Naive thymus-derived CD4-positive, alpha-beta T cell (primary cell): ENCODE measurements at regions not wholly inside any gene's neighbourhood (a gene's known extent, or its start where the extent isn't known, plus 50 kb on each side); places are given as distances from the start of the nearest gene placed in this dataset.

Source experiments
- ATAC-seq: fragments of 150-1000 bp; cut with Tn5 transposase; 2 replicates; pipeline ENCODE4 v1.10.0; 2021; ENCODE audit warnings: mild to moderate bottlenecking, moderate library complexity
- CTCF ChIA-PET: fragments of 350-600 bp; sonication (Branson Sonifier 250); formaldehyde crosslinking; loops from one replicate; lab custom pipeline; 2021; ENCODE audit warnings: antibody characterized with exemption; lab: Charles Lee
- POLR2A ChIA-PET: fragments of 350-600 bp; sonication (Branson Sonifier 250); formaldehyde crosslinking; loops from one replicate; lab custom pipeline; 2021; ENCODE audit warnings: antibody characterized with exemption, inconsistent platforms; lab: Charles Lee
- DNase-seq, 9 donors: peaks; one replicate each; pipeline versions ENCODE4 v3.0.0 to v3.0.0-alpha.2; 2020 to 2022; ENCODE audit warnings: mixed read lengths in 1 of 9
- H3K27ac ChIP-seq: one replicate; pipeline ENCODE4 v1.7.0; 2013; ENCODE audit warnings: mild to moderate bottlenecking, low read depth, low read length, moderate library complexity
- H3K27me3 ChIP-seq, 2 donors: one replicate each; pipeline ENCODE4 v1.7.0; 2013; ENCODE audit warnings: low read length in 2 of 2, mild to moderate bottlenecking in 2 of 2, moderate library complexity in 2 of 2; ENCODE audit not compliant: control insufficient read depth in 2 of 2, insufficient read depth in 2 of 2
- H3K36me3 ChIP-seq, 3 experiments: 1 replicate in 2 of 3; 2 replicates in 1 of 3; pipeline ENCODE4 v1.7.0; 2013; ENCODE audit warnings: low read length in 3 of 3, mild to moderate bottlenecking in 3 of 3, moderate library complexity in 1 of 3; ENCODE audit not compliant: insufficient read depth in 3 of 3, control insufficient read depth in 2 of 3
- H3K4me1 ChIP-seq, 2 donors: one replicate each; pipeline ENCODE4 v1.7.0; 2013; ENCODE audit warnings: low read length in 2 of 2, mild to moderate bottlenecking in 2 of 2, moderate library complexity in 1 of 2; ENCODE audit not compliant: control insufficient read depth in 2 of 2, insufficient read depth in 2 of 2
- H3K4me3 ChIP-seq: 2 replicates; pipeline ENCODE4 v1.7.0; 2013; ENCODE audit warnings: mild to moderate bottlenecking, low read length
- H3K9me3 ChIP-seq, 3 experiments: 1 replicate in 2 of 3; 2 replicates in 1 of 3; pipeline ENCODE4 v1.7.0; 2013; ENCODE audit warnings: low read length in 3 of 3; ENCODE audit not compliant: control insufficient read depth in 2 of 3
- H3K27ac Mint-ChIP-seq, 9 donors: one replicate each; pipeline ENCODE4 v1.8.0; 2020 to 2022; ENCODE audit warnings: mixed read lengths in 9 of 9, mild to moderate bottlenecking in 8 of 9, moderate library complexity in 5 of 9, inconsistent platforms in 2 of 9
- H3K27me3 Mint-ChIP-seq, 5 donors: one replicate each; pipeline ENCODE4 v1.8.0; 2021 to 2022; ENCODE audit warnings: mixed read lengths in 5 of 5, mild to moderate bottlenecking in 1 of 5
- H3K36me3 Mint-ChIP-seq, 5 donors: one replicate each; pipeline ENCODE4 v1.8.0; 2020 to 2022; ENCODE audit warnings: mixed read lengths in 5 of 5, mild to moderate bottlenecking in 3 of 5, inconsistent platforms in 1 of 5
- H3K4me1 Mint-ChIP-seq, 7 donors: one replicate each; pipeline ENCODE4 v1.8.0; 2020 to 2022; ENCODE audit warnings: mixed read lengths in 7 of 7, mild to moderate bottlenecking in 3 of 7, inconsistent platforms in 1 of 7
- H3K4me3 Mint-ChIP-seq, 10 donors: one replicate each; pipeline ENCODE4 v1.8.0; 2020 to 2022; ENCODE audit warnings: mild to moderate bottlenecking in 10 of 10, mixed read lengths in 10 of 10, moderate library complexity in 6 of 10, inconsistent platforms in 2 of 10
- H3K9me3 Mint-ChIP-seq, 11 donors: one replicate each; pipeline ENCODE4 v1.8.0; 2020 to 2022; ENCODE audit warnings: mixed read lengths in 11 of 11, mild to moderate bottlenecking in 4 of 11, inconsistent platforms in 1 of 11, moderate library complexity in 1 of 11
- intact Hi-C, 2 donors: fragments of 100-400 bp; cut with micrococcal nuclease; formaldehyde crosslinking; loops; one replicate each; pipeline ENCODE4 v1.15.1; 2023

DNA sequence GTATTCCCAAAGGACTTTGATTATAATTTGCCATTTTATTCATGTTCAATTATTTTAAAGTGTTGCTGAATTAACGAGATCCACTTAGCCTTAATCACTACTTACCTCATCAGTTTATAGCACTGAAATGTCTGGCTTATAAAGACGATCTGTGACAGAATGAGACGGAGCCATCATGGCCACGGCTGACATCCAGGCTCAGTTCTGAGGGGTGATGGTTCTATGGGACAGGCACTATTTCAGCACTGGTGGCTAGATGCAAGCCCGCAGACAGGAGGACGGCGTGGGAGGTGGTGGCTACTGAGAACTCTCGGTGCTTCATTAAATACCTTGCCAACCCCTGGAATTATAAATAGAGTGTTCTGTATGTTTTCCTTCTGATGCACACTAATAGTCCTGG is 1084.2 kb upstream of the TENM3 start:
- H3K4me1 Mint-ChIP-seq = no peaks in the 10 kb centered on the region
- ATAC-seq (no peak), DNase-seq (no peak)
- H3K9me3 Mint-ChIP-seq = peaks cover 0 to 4% (median 0%) of the 10 kb centered on the region in 11 donors
- Histone ChIP-seq H3K4me1 (no peaks in the 10 kb centered on the region), H3K27ac (no peak overlapping the region), H3K36me3 (no peaks in the 10 kb centered on the region), H3K9me3 (no peaks in the 10 kb centered on the region), H3K4me3 (no peak overlapping the region), H3K27me3 (no peaks in the 10 kb centered on the region)
- intact Hi-C loops = no loop called here
- no peak overlapping the region for H3K4me3 Mint-ChIP-seq
- no peak overlapping the region for H3K27ac Mint-ChIP-seq
- POLR2A ChIA-PET = no interaction called here
- CTCF ChIA-PET = no interaction called here
- H3K36me3 Mint-ChIP-seq = no peaks in the 10 kb centered on the region
- H3K27me3 Mint-ChIP-seq = peaks cover 0 to 10% (median 4%) of the 10 kb centered on the region in 5 donors

DNA sequence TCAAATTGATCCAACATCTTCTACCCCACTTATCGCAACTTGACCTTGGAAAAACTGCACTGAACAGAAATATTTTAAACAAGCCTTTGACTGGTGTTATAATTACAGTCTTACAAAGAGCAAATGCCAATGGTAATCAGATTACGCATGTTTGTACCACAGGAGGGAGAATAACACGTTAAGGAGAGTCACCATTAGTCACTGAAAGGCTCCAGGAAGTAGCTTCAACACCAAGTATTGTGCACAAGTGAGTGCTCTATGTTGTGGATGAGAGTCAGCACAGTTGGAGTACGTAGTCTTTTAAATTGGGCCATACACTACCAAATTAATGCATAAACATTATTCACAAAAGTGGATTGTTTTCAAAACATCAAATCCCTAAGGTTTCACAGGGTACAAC is 1081.5 kb upstream of the TENM3 start:
- Histone ChIP-seq H3K27me3 (no peaks in the 10 kb centered on the region), H3K9me3 (no peaks in the 10 kb centered on the region), H3K4me3 (no peak overlapping the region), H3K27ac (no peak overlapping the region), H3K4me1 (no peaks in the 10 kb centered on the region), H3K36me3 (no peaks in the 10 kb centered on the region)
- no peak overlapping the region for H3K27ac Mint-ChIP-seq
- ChIA-PET CTCF (interaction anchor here (0.5 kb wide), 1 partner anchor 16 kb away, joined by 3 read pairs; no protein-coding TSS in a partner anchor), POLR2A (no interaction called here)
- H3K4me1 Mint-ChIP-seq = no peaks in the 10 kb centered on the region
- H3K4me3 Mint-ChIP-seq = no peak overlapping the region
- intact Hi-C loops = no loop called here
- no peaks in the 10 kb centered on the region for H3K9me3 Mint-ChIP-seq
- peaks cover 0 to 5% (median 4%) of the 10 kb centered on the region in 5 donors for H3K27me3 Mint-ChIP-seq
- no peaks in the 10 kb centered on the region for H3K36me3 Mint-ChIP-seq
- DNase-seq (no peak), ATAC-seq (no peak)

DNA sequence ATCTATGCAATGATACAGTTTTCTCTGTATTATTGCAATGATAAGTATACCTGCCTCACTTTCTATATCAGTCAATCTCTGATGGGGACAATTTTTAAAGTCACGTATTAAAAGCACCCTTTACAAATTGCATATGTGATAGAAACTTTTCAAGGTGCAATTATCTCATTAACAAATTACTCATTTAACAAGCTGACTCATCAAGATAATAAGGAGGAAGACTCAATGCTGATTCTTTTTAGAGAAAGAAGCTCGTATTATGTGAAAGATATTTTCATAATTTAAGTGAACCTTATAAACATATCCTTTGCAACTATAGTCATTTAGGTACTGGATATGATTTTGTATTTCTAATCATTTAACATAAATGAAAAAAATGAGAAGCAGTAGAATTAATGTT is 1080.9 kb upstream of the TENM3 start:
- H3K9me3 ChIP-seq = no peaks in the 10 kb centered on the region
- intact Hi-C loops = no loop called here
- DNase-seq = no peak
- Mint-ChIP-seq H3K9me3 (no peaks in the 10 kb centered on the region), H3K4me3 (no peak overlapping the region), H3K36me3 (no peaks in the 10 kb centered on the region), H3K4me1 (no peaks in the 10 kb centered on the region), H3K27me3 (peaks cover 0 to 5% (median 4%) of the 10 kb centered on the region in 5 donors), H3K27ac (no peak overlapping the region)
- no peaks in the 10 kb centered on the region for H3K4me1 ChIP-seq
- ChIA-PET CTCF (interaction anchor here (0.5 kb wide), 1 partner anchor 15 kb away, joined by 3 read pairs; no protein-coding TSS in a partner anchor), POLR2A (no interaction called here)
- H3K4me3 ChIP-seq = no peak overlapping the region
- ATAC-seq = no peak
- no peaks in the 10 kb centered on the region for H3K27me3 ChIP-seq
- H3K36me3 ChIP-seq = no peaks in the 10 kb centered on the region
- H3K27ac ChIP-seq = no peak overlapping the region

DNA sequence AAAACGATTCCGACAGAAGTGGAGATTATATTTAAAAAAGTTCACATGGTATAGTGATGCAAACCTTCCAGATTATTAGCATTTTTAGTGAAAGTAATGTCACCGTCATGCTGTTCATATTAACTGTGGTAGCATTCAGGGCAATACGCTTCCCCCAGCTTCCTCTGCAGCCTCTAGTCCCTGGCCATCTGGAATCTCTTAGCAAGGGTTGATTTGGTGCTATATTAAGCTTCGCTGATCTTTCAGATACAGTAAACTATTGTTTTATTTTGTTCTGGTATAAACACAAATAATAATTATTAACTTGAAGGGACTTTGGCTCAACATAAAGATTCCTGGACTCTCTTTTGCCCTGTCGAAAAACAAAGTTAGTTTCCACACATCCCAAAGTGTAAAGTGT is 1080.5 kb upstream of the TENM3 start:
- ATAC-seq = no peak
- POLR2A ChIA-PET = no interaction called here
- CTCF ChIA-PET = no interaction called here

DNA sequence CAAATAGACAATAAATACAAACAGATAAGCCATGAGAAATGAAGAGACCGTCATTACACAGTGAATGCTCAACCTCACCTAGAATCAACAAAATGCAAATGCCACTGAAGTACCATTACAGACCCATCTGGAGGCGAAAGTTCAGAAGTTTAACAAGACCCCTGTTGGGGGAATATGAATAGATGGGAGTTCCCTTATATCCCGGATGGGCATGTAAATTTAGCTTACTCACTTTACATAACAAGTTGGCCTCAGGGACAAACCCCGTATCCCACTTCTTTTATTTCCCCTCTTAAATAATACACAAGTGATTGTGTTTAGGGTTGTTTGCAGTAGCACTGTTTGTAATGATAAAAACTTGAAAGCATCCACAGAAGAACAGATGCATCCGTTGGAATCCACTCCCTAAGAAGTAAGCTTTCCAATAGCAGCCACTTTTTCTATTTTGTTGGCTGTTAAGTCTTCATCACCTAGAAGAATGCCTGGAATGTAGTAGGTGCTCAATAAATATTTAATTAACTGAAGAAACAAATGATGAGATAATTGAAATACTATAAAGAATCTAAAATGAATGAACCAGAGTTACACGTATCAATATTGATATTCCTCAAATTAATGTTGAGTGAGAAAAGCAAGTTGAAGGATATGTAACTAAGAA is 1076.3 kb upstream of the TENM3 start:
- no peaks in the 10 kb centered on the region for H3K4me1 ChIP-seq
- Mint-ChIP-seq H3K27ac (no peak overlapping the region), H3K4me1 (no peaks in the 10 kb centered on the region), H3K9me3 (no peaks in the 10 kb centered on the region), H3K4me3 (no peak overlapping the region), H3K27me3 (no peaks in the 10 kb centered on the region), H3K36me3 (no peaks in the 10 kb centered on the region)
- H3K9me3 ChIP-seq = no peaks in the 10 kb centered on the region
- H3K27ac ChIP-seq = no peak overlapping the region
- intact Hi-C loops = no loop called here
- no peaks in the 10 kb centered on the region for H3K27me3 ChIP-seq
- DNase-seq (no peak), ATAC-seq (no peak)
- ChIA-PET POLR2A (no interaction called here), CTCF (no interaction called here)
- no peak overlapping the region for H3K4me3 ChIP-seq
- no peaks in the 10 kb centered on the region for H3K36me3 ChIP-seq

More for the DNA sequence above, 1080.5 kb upstream of the TENM3 start:
- Mint-ChIP-seq H3K9me3 (no peaks in the 10 kb centered on the region), H3K27me3 (peaks cover 0 to 5% (median 4%) of the 10 kb centered on the region in 5 donors), H3K36me3 (no peaks in the 10 kb centered on the region), H3K4me3 (no peak overlapping the region), H3K27ac (no peak overlapping the region), H3K4me1 (no peaks in the 10 kb centered on the region)
- intact Hi-C loops = no loop called here
- Histone ChIP-seq H3K9me3 (no peaks in the 10 kb centered on the region), H3K27me3 (no peaks in the 10 kb centered on the region), H3K36me3 (no peaks in the 10 kb centered on the region), H3K27ac (no peak overlapping the region), H3K4me3 (no peak overlapping the region), H3K4me1 (no peaks in the 10 kb centered on the region)
- DNase-seq = no peak

DNA sequence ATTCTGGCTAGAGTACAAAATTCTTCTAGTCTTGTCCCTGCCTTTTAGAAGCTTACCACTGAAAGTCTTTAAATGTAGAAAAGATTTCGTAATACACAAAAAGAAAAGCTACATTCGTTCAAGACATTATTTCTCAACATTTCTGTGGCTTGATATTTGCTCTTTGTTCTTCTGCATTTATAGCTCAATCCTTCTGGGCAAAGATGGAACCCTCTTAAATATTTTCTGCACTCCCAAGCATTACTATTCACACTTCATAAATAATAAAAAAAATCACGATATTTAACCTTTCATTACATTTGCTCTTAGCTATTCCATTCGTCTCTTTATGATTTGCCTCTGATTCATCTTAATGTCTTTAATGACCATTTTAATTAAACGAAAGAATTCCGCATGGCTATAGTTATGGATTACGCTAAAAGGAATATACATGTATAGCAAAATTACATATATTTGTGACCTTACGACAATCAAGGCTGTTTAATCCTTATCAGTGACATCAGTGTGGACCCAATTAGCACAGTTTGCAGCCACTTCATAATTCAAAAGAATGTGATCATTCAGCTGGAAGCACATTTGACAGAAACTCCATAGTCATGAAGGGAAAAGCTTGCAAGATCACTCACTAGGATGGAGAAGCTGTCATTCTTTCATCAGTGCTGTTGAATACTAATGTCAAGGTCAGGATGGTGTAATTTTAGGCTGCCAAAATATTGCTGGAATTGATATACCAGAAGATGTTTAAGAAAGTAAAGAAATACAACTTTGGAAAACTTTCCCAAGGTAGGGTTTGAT is 1075.0 kb upstream of the TENM3 start:
- DNase-seq (no peak), ATAC-seq (no peak)
- H3K27me3 Mint-ChIP-seq = no peaks in the 10 kb centered on the region
- Histone ChIP-seq H3K9me3 (no peaks in the 10 kb centered on the region), H3K4me1 (no peaks in the 10 kb centered on the region), H3K4me3 (no peak overlapping the region), H3K27ac (no peak overlapping the region), H3K36me3 (no peaks in the 10 kb centered on the region), H3K27me3 (no peaks in the 10 kb centered on the region)
- intact Hi-C loops = no loop called here
- no peak overlapping the region for H3K4me3 Mint-ChIP-seq
- no peaks in the 10 kb centered on the region for H3K36me3 Mint-ChIP-seq
- no peaks in the 10 kb centered on the region for H3K4me1 Mint-ChIP-seq
- no peaks in the 10 kb centered on the region for H3K9me3 Mint-ChIP-seq
- CTCF ChIA-PET = no interaction called here
- POLR2A ChIA-PET = no interaction called here
- no peak overlapping the region for H3K27ac Mint-ChIP-seq

DNA sequence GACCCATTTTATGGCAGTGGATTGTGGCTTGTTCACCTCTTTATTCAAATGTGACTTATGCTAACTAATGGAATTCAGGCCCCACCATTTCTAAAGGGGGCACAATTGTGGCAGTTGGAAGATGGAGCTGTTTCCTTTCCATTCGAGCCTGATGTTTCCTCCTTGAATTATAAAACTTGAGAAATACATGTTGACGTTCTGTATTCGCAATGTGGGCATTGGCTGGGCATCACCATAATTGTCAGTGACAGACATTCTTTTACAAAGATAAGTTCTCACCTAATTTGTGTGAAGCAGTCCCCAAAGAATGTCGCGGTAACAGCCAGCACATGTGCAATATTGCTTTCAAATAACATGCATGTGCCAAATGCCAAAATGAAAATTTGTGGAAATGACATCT is 1070.2 kb upstream of the TENM3 start:
- CTCF ChIA-PET = no interaction called here
- H3K27ac Mint-ChIP-seq = no peak overlapping the region
- no peak for DNase-seq
- intact Hi-C loops = no loop called here
- no peaks in the 10 kb centered on the region for H3K27me3 Mint-ChIP-seq
- Histone ChIP-seq H3K4me3 (no peak overlapping the region), H3K27ac (no peak overlapping the region), H3K4me1 (no peaks in the 10 kb centered on the region), H3K27me3 (no peaks in the 10 kb centered on the region), H3K36me3 (no peaks in the 10 kb centered on the region), H3K9me3 (no peaks in the 10 kb centered on the region)
- no peak for ATAC-seq
- no peaks in the 10 kb centered on the region for H3K36me3 Mint-ChIP-seq
- H3K9me3 Mint-ChIP-seq = no peaks in the 10 kb centered on the region
- POLR2A ChIA-PET = no interaction called here
- no peaks in the 10 kb centered on the region for H3K4me1 Mint-ChIP-seq
- H3K4me3 Mint-ChIP-seq = no peak overlapping the region
